Ascending aorta (tissue), 2 donors: ENCODE measurements at regions not wholly inside any gene's neighbourhood (a gene's known extent, or its start where the extent isn't known, plus 50 kb on each side); places are given as distances from the start of the nearest gene placed in this dataset.

Experiments
- DNase-seq, 2 donors: peaks; one replicate each; pipeline ENCODE4 v3.0.0-alpha.2; 2019; ENCODE audit warnings: low spot score in 2 of 2
- H3K27ac ChIP-seq, 2 donors: fragments of 200-600 bp; sonication (generic); one replicate each; pipeline ENCODE4 v1.5.1; 2016 to 2017; ENCODE audit warnings: mild to moderate bottlenecking in 1 of 2
- H3K27me3 ChIP-seq: fragments of 200-600 bp; sonication (generic); one replicate; pipeline ENCODE4 v1.5.1; 2017
- H3K36me3 ChIP-seq, 2 donors: fragments of 200-600 bp; sonication (generic); one replicate each; pipeline ENCODE4 v1.5.1; 2016
- H3K4me1 ChIP-seq, 2 donors: fragments of 200-600 bp; sonication (generic); one replicate each; pipeline ENCODE4 v1.5.1; 2016 to 2017; ENCODE audit warnings: mild to moderate bottlenecking in 1 of 2
- H3K4me3 ChIP-seq, 2 donors: fragments of 200-600 bp; sonication (generic); one replicate each; pipeline ENCODE4 v1.5.1; 2016 to 2017; ENCODE audit warnings: mild to moderate bottlenecking in 1 of 2
- H3K9me3 ChIP-seq, 2 donors: fragments of 200-600 bp; sonication (generic); one replicate each; pipeline ENCODE4 v1.5.1; 2016
- intact Hi-C: fragments of 100-400 bp; cut with DNase I; formaldehyde crosslinking; loops from one replicate; pipeline ENCODE4 v1.15.1; 2023
- TF ChIP-seq, protein P1 (sequence below), 3 experiments: fragments of 200-600 bp in 2 of 3; fragments of 450-650 bp in 1 of 3; sonication (generic) in 2 of 3; IDR thresholded peaks; one replicate each; pipeline ENCODE4 v1.5.1; 2016 to 2019; ENCODE audit warnings: antibody characterized with exemption in 3 of 3, mild to moderate bottlenecking in 1 of 3, moderate library complexity in 1 of 3

DNA sequence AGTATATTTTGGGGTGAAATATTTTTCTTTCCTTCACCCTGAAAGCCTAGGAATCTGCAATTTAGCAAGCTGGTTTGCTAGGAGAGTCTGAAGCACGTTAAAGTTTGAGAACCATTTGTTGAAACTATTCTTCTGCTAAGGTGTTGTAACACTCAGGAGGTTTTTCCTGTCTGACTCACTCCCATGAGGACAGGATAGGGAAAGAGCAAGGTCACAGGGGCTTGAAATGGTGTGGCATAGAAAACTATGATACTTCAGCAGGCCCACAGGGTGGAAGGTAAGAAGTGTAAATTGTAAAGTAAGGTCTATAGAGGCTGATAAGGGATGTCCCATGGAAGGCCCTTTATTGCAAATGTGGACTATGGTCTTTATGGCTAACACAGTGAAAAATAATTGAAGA lies 177.7 kb upstream of the ZC3H15 start:
- no peaks in the 10 kb centered on the region for H3K36me3 ChIP-seq
- H3K4me3 ChIP-seq = no peak overlapping the region
- H3K27me3 ChIP-seq = no peaks in the 10 kb centered on the region
- DNase-seq = no peak
- TF ChIP-seq, protein P1, sequence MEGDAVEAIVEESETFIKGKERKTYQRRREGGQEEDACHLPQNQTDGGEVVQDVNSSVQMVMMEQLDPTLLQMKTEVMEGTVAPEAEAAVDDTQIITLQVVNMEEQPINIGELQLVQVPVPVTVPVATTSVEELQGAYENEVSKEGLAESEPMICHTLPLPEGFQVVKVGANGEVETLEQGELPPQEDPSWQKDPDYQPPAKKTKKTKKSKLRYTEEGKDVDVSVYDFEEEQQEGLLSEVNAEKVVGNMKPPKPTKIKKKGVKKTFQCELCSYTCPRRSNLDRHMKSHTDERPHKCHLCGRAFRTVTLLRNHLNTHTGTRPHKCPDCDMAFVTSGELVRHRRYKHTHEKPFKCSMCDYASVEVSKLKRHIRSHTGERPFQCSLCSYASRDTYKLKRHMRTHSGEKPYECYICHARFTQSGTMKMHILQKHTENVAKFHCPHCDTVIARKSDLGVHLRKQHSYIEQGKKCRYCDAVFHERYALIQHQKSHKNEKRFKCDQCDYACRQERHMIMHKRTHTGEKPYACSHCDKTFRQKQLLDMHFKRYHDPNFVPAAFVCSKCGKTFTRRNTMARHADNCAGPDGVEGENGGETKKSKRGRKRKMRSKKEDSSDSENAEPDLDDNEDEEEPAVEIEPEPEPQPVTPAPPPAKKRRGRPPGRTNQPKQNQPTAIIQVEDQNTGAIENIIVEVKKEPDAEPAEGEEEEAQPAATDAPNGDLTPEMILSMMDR (IDR thresholded peaks at IDR 0.05) = no peak
- no peaks in the 10 kb centered on the region for H3K4me1 ChIP-seq
- H3K9me3 ChIP-seq = peaks cover 7 to 20% of the 10 kb centered on the region in 2 donors
- no peak overlapping the region for H3K27ac ChIP-seq
- intact Hi-C loops = no loop called here

DNA sequence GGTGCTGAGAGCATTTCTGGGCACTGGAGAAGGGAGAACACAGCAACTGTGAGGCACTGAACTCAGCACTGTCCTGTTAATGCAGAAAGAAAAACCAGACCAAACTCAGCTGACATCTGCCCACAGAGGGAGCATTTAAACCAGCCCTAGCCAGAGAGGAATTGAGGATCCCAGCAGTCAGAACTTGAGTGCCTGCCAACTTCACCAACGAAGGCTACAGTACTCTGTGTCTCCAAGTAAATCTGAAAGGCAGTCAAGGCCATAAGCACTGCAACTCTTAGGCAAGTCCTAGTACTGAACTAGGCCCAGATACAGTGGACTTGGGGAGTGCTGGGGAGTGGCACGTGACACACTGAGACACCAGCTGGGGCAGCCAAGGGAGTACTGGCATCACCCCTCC lies 176.2 kb upstream of the ZC3H15 start:
- Histone ChIP-seq H3K4me1 (no peaks in the 10 kb centered on the region), H3K27ac (no peak overlapping the region), H3K4me3 (no peak overlapping the region), H3K9me3 (peaks cover 7 to 27% of the 10 kb centered on the region in 2 donors), H3K36me3 (no peaks in the 10 kb centered on the region), H3K27me3 (no peaks in the 10 kb centered on the region)
- intact Hi-C loops = no loop called here
- TF ChIP-seq, protein P1 (IDR thresholded peaks at IDR 0.05) = no peak
- DNase-seq = no peak

DNA sequence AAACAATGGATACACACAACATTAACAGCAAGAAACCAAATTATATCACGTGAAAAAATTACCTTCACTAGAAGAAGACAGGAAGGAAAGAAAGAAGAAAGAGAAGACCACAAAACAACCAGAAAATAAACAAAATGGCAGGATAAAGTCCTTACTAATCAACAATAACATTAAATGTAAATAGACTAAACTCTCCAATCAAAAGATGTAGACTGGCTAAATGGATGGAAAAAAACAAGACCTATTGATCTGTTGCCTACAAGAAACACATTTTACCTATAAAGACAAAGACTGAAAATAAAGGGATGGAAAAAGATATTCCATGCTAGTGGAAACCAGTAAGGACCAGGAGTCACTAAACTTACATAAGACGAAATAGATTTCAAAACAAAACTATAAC lies 167.0 kb upstream of the ZC3H15 start:
- no peaks in the 10 kb centered on the region for H3K27me3 ChIP-seq
- H3K9me3 ChIP-seq = peaks cover 8 to 49% of the 10 kb centered on the region in 2 donors
- no peaks in the 10 kb centered on the region for H3K36me3 ChIP-seq
- no peak for DNase-seq
- TF ChIP-seq, protein P1 (IDR thresholded peaks at IDR 0.05) = no peak
- H3K27ac ChIP-seq = no peak overlapping the region
- no peak overlapping the region for H3K4me3 ChIP-seq
- no peaks in the 10 kb centered on the region for H3K4me1 ChIP-seq
- intact Hi-C loops = no loop called here

DNA sequence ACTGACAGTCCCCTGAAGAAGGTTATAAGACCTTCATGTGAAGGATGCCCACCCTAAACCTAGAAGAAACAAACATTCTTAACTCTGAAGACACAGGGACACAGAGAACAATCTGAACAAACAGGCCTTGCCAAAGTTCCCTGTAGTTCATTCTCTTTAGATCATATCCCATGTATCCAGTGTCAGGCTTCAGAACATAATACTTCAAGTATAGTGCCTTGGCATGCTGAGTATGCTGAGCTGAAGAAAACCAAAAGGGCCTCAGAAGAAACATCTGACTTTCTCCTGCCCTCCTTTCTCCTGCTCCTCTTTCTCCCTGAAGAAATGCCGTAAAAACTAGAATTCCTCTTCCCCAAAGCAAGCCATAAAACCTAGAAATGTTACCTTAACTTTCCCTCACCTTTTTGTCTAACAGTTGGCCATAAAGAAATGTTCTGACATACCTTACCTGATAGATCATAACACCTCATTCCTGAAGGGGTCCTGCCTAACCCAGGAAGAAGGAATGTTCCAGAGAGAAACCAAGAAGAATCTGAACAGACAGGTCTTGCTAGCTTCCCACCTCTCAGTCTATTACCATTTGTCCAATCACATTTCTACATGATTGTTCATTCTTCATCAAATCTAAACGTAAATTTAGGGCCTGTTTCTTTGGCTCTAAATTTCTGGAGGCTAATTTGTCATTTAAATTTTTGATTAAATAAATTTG lies 160.1 kb upstream of the ZC3H15 start:
- intact Hi-C loops = no loop called here

DNA sequence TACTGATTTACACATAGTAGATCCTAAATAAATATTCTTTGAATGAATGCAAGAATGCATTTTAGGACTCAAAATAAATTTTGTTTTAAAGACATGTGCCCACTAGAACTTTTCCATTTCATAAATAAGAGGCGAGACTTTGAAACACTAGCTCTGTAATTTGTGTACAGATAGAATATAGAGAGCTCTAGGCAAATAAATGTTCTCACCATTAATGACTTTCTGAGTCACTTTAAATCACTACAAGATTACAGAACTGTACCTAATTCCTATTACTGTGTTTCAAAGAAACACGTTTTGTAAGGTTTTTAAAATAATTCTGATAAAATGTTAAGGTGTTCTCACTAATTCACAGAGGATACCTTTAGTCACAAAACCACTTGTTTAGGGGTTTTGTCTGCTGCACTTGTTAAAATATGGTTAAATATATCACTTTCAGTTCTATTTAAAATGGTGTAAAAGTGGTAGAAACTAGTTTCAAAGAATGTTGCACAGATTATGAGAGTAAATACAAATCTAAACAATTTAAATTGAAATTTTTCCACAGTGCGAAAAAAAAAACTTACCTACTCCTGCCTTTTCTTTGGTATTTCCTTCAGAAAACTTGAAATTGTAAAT lies 158.7 kb upstream of the ZC3H15 start:
- no peak for DNase-seq
- Histone ChIP-seq H3K4me3 (no peak overlapping the region), H3K27ac (no peak overlapping the region), H3K36me3 (no peaks in the 10 kb centered on the region), H3K27me3 (no peaks in the 10 kb centered on the region), H3K4me1 (no peaks in the 10 kb centered on the region), H3K9me3 (peaks cover 4 to 33% of the 10 kb centered on the region in 2 donors)
- intact Hi-C loops = no loop called here
- TF ChIP-seq, protein P1 (IDR thresholded peaks at IDR 0.05) = no peak

More for the DNA sequence above, 160.1 kb upstream of the ZC3H15 start:
- Histone ChIP-seq H3K27ac (no peak overlapping the region), H3K27me3 (no peaks in the 10 kb centered on the region), H3K9me3 (peaks cover 4 to 45% of the 10 kb centered on the region in 2 donors), H3K4me1 (no peaks in the 10 kb centered on the region), H3K36me3 (no peaks in the 10 kb centered on the region), H3K4me3 (no peak overlapping the region)
- TF ChIP-seq, protein P1 (IDR thresholded peaks at IDR 0.05) = no peak
- no peak for DNase-seq
